ENCODE measurements at regions not wholly inside any gene's neighbourhood (a gene's known extent, or its start where the extent isn't known, plus 50 kb on each side); places are given as distances from the start of the nearest gene placed in this dataset.

GRCh38 chr4:171448919-171449481 is 364.2 kb upstream of the GALNTL6 start:
- TF ChIP-seq CTCF (IDR thresholded peaks at IDR 0.05) (no peak), POLR2A (IDR thresholded peaks at IDR 0.05) (no peak)

All from body of pancreas (tissue), 4 donors.